GM20000 (cell line): ENCODE measurements at regions not wholly inside any gene's neighbourhood (a gene's known extent, or its start where the extent isn't known, plus 50 kb on each side); places are given as distances from the start of the nearest gene placed in this dataset.

Experiments
- DNase-seq: peaks from one replicate; pipeline ENCODE4 v3.0.0; 2012; ENCODE audit warnings: low spot score
- TF ChIP-seq, protein P1 (sequence below): IDR thresholded peaks from 2 replicates; pipeline ENCODE4 v1.5.1; 2012; ENCODE audit warnings: mild to moderate bottlenecking, control low read depth; ENCODE audit errors: extremely low read depth, missing control alignments

DNA sequence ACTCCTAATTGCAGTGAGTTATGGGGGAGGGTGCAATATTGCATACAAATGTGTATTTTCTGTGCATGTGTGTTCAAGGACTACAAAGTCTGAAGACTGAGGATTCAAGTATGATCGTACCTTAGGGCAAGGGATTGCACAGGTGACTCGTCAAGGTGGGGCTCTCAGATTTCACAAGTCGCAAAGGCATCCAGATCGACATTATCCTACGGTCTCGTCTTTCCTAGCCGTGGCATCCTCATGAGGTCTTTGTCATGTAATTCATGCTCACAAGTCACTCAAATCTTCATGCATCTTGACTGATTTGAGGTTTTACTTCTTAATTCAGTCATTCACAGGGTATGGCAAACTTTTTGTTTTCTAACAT, 191.4 kb upstream of the HES1 start:
- TF ChIP-seq, protein P1, sequence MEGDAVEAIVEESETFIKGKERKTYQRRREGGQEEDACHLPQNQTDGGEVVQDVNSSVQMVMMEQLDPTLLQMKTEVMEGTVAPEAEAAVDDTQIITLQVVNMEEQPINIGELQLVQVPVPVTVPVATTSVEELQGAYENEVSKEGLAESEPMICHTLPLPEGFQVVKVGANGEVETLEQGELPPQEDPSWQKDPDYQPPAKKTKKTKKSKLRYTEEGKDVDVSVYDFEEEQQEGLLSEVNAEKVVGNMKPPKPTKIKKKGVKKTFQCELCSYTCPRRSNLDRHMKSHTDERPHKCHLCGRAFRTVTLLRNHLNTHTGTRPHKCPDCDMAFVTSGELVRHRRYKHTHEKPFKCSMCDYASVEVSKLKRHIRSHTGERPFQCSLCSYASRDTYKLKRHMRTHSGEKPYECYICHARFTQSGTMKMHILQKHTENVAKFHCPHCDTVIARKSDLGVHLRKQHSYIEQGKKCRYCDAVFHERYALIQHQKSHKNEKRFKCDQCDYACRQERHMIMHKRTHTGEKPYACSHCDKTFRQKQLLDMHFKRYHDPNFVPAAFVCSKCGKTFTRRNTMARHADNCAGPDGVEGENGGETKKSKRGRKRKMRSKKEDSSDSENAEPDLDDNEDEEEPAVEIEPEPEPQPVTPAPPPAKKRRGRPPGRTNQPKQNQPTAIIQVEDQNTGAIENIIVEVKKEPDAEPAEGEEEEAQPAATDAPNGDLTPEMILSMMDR, result no peak
- no peak for DNase-seq

DNA sequence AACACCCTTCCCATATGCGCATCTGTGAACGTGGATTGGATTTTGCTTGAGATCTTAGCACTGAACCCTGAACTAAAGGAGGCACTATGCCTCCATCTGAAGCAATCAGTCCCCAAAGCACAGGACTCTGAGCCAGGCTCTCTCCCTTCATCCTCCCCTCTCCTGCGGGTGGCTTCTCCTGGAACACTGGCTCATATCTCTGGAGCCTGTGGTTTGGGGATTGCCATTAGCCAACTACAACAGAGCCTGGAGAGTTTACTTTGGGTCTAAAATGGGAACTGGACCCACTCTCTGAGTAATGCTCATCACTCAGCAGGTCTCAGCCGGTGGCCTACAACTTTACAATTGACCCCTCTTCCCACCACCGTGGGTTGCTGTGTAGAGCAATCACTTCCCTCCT, 190.8 kb upstream of the HES1 start:
- no peak for DNase-seq
- TF ChIP-seq, protein P1, result no peak

DNA sequence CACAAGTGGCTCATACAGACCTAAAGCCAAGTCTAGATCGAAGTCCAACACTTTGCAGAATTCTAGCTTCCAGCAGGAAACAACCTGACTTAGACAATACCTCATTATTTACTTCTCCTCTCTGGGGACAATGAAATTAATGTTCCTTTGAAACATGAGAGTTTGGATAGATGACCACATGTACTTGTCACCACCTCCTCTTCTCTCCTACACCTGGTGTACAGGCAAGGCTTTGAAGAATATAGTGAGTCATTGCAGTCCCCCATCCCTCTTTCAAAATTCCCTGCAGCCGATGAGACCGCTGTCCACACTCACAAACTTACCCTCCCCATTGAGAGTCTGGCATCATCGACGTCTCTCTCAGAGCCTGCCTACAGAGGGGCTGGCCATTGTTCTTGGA, 189.0 kb upstream of the HES1 start:
- DNase-seq, result no peak
- TF ChIP-seq, protein P1, result no peak

DNA sequence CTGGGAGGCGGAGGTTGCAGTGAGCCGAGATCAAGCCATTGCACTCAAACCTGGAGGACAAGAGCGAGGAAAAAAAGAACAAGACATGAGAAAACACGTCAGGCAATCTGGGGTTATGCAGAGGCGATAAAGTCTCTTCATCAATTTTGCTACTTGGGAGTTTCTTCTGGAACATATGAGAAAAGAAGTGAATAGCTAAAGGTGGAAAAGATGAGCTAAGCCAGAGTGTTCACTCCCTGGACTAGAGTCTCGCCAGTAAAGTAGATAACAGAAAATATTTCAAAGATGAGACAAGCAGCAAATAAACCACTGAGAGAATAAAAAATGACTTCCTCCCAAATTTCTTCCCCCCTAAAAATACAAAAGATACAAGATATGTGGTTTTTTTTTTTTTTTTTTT, 188.4 kb upstream of the HES1 start:
- TF ChIP-seq, protein P1, result no peak
- DNase-seq, result no peak

DNA sequence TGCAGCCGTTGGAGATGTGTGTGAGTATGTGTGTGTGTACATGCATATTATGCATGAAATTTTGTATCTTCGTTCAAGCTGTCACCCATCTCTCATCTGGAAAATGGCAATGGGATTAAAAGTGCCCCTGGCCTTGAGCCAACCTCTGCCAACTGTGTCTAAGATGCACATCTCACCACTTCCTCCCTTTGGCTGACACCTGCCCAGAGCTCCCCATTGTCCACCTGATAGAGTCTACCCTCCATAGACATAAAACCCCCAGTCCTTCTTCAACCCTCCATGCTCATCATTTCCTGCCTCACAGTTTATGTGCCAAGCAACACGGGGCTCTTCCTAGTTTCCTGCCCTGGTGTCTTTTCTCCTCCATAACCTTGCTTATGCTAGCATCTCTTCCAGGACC, 187.5 kb upstream of the HES1 start:
- TF ChIP-seq, protein P1, result no peak
- DNase-seq, result no peak

DNA sequence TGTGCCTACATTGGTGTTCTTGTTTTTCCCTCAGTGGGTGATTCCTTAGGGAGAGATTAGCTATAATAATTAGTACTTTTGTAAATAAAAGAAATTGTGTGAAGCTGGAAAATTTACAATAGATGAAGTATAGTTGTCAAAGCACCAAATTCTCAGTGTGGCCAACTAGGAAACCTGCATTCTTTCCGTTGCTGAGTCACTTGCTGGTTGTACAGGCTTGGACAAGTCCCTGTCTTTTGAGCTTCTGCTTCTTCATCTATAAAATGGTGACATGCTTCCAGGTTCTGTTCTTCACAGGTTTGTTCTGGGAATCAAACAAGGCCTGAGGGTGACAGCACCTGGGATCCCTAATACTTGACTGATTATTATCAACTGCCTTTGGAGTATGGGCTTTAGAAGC, 184.1 kb upstream of the HES1 start:
- no peak for DNase-seq
- TF ChIP-seq, protein P1, result no peak

DNA sequence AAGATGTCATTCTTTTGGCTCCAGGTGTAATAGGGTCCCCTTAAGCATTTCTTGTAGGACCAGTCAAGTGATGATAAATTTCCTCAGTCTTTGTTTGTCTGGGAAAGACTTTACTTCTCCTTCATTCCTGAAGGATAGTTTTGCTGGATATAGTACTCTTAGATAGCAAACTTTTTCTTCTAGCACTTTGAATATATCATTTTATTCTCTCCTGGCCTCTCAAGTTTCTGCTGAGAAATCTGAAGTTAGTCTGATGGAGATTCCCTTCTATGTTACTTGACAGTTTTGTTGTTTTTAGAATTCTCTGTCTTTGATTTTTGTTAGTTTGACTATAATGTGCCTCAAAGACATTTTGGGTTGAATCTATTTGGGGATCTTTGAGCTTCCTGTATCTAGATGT, 181.2 kb upstream of the HES1 start:
- no peak for DNase-seq
- TF ChIP-seq, protein P1, result no peak

DNA sequence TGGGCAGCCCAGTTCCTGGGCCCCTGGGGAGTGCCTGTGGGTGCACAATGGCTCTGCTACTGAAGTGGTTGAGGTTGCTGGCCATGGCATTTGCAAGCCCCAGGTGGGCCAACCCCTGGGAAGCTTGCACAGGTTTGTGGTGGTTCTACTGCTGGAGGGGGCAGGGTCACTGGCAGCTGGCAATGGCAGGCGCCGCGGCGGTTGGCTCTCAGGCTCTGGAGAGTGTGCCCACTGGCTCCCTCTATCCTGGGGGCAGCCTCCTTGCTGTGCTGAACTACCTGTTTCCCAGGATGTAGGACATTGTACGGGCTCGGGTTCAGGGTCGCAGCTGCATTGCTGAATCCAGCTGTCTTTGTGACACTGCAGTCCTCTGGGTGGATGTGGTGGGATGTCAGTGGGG, 180.2 kb upstream of the HES1 start:
- DNase-seq, result no peak
- TF ChIP-seq, protein P1, result no peak
